Neural cell (in vitro differentiated cells): ENCODE measurements at regions not wholly inside any gene's neighbourhood (a gene's known extent, or its start where the extent isn't known, plus 50 kb on each side); places are given as distances from the start of the nearest gene placed in this dataset.

ENCODE experiments used
- H2AFZ ChIP-seq: fragments of 200-600, 300-800 bp; sonication (generic), shearing (Covaris generic); 2 replicates; pipeline ENCODE4 v1.6.0; 2014; ENCODE audit warnings: low read depth, mild to moderate bottlenecking, antibody characterized with exemption, low read length, moderate library complexity
- H3F3A ChIP-seq: fragments of 200-600 bp; shearing (Covaris generic); 2 replicates; pipeline ENCODE4 v1.6.1; 2016; ENCODE audit warnings: mild to moderate bottlenecking, moderate library complexity, mixed read lengths, antibody characterized with exemption, low read length; ENCODE audit not compliant: insufficient read depth, poor library complexity, severe bottlenecking
- H3K27ac ChIP-seq: fragments of 200-600, 300-800 bp; sonication (generic), shearing (Covaris generic); 2 replicates; pipeline ENCODE4 v1.5.1; 2014; ENCODE audit warnings: mild to moderate bottlenecking, low read length, moderate library complexity
- H3K27me3 ChIP-seq: fragments of 300-800, 200-600 bp; sonication (generic), shearing (Covaris generic); 2 replicates; pipeline ENCODE4 v1.6.0; 2014; ENCODE audit warnings: mild to moderate bottlenecking, low read depth, low read length, moderate library complexity; ENCODE audit not compliant: insufficient read depth
- H3K36me3 ChIP-seq: fragments of 300-800, 200-600 bp; sonication (generic), shearing (Covaris generic); 2 replicates; pipeline ENCODE4 v1.5.1; 2014; ENCODE audit warnings: mild to moderate bottlenecking, antibody characterized with exemption, low read length, moderate library complexity; ENCODE audit not compliant: insufficient read depth
- H3K4me2 ChIP-seq: fragments of 300-800, 200-600 bp; sonication (generic), shearing (Covaris generic); 2 replicates; pipeline ENCODE4 v1.6.0; 2014; ENCODE audit warnings: mild to moderate bottlenecking, low read length
- H3K4me3 ChIP-seq: fragments of 300-800, 200-600 bp; sonication (generic), shearing (Covaris generic); 2 replicates; pipeline ENCODE4 v1.5.1; 2014; ENCODE audit warnings: mild to moderate bottlenecking, low read length, moderate library complexity
- H3K79me2 ChIP-seq: fragments of 200-600 bp; shearing (Covaris generic); replicated peaks from 2 replicates; pipeline ENCODE4 v1.6.0; 2014; ENCODE audit warnings: mild to moderate bottlenecking, low read length, moderate library complexity; ENCODE audit not compliant: insufficient read depth
- H3K9ac ChIP-seq: fragments of 300-800, 200-600 bp; sonication (generic), shearing (Covaris generic); 2 replicates; pipeline ENCODE4 v1.6.1; 2016; ENCODE audit warnings: mild to moderate bottlenecking, low read length, mixed read lengths
- H3K9me2 ChIP-seq: fragments of 200-600 bp; shearing (Covaris generic); 2 replicates; pipeline ENCODE4 v1.6.1; 2016; ENCODE audit warnings: mild to moderate bottlenecking, low read length, mixed read lengths; ENCODE audit not compliant: insufficient read depth
- H3K9me3 ChIP-seq: fragments of 200-600, 300-800 bp; sonication (generic), shearing (Covaris generic); 2 replicates; pipeline ENCODE4 v1.6.1; 2016; ENCODE audit warnings: mild to moderate bottlenecking, mixed run types, low read length, moderate library complexity, mixed read lengths
- H4K20me1 ChIP-seq: fragments of 200-600 bp; shearing (Covaris generic); 2 replicates; pipeline ENCODE4 v1.6.1; 2016; ENCODE audit warnings: mild to moderate bottlenecking, mixed run types; ENCODE audit not compliant: insufficient read depth
- EP300 ChIP-seq: fragments of 450-650 bp; conservative IDR thresholded peaks from 2 replicates; pipeline ENCODE4 v1.6.1; 2014; ENCODE audit warnings: antibody characterized with exemption, mild to moderate bottlenecking, moderate library complexity; ENCODE audit not compliant: poor library complexity, severe bottlenecking
- EZH2 ChIP-seq: fragments of 200-600, 300-800 bp; shearing (Covaris generic), sonication (generic); IDR thresholded peaks from 2 replicates; pipeline ENCODE4 v1.6.1; 2014; ENCODE audit warnings: antibody characterized with exemption, low read length, borderline replicate concordance, mild to moderate bottlenecking; ENCODE audit not compliant: insufficient read depth, poor library complexity, severe bottlenecking
- MXI1 ChIP-seq: fragments of 450-650 bp; conservative IDR thresholded peaks from 2 replicates; pipeline ENCODE4 v1.6.1; 2014; ENCODE audit warnings: antibody characterized with exemption, mild to moderate bottlenecking; ENCODE audit not compliant: poor library complexity, severe bottlenecking
- POLR2AphosphoS5 ChIP-seq: IDR thresholded peaks from 2 replicates; pipeline ENCODE4 v1.6.1; 2012
- RAD21 ChIP-seq: fragments of 450-650 bp; conservative IDR thresholded peaks from 2 replicates; pipeline ENCODE4 v1.6.1; 2014; ENCODE audit warnings: antibody characterized with exemption, mild to moderate bottlenecking, moderate library complexity
- REST ChIP-seq: IDR thresholded peaks from 2 replicates; pipeline ENCODE4 v1.6.1; 2012; ENCODE audit warnings: borderline replicate concordance
- SMC3 ChIP-seq: fragments of 450-650 bp; conservative IDR thresholded peaks from 2 replicates; pipeline ENCODE4 v1.6.1; 2014; ENCODE audit warnings: antibody characterized with exemption, mild to moderate bottlenecking, moderate library complexity; ENCODE audit not compliant: poor library complexity
- TAF1 ChIP-seq: IDR thresholded peaks from 2 replicates; pipeline ENCODE4 v1.6.1; 2012; ENCODE audit warnings: low read depth
- TF ChIP-seq, protein P1 (sequence below): fragments of 450-650 bp; IDR thresholded peaks from 2 replicates; pipeline ENCODE4 v1.5.1; 2014; ENCODE audit warnings: antibody characterized with exemption, mild to moderate bottlenecking, moderate library complexity; ENCODE audit not compliant: poor library complexity, severe bottlenecking

DNA sequence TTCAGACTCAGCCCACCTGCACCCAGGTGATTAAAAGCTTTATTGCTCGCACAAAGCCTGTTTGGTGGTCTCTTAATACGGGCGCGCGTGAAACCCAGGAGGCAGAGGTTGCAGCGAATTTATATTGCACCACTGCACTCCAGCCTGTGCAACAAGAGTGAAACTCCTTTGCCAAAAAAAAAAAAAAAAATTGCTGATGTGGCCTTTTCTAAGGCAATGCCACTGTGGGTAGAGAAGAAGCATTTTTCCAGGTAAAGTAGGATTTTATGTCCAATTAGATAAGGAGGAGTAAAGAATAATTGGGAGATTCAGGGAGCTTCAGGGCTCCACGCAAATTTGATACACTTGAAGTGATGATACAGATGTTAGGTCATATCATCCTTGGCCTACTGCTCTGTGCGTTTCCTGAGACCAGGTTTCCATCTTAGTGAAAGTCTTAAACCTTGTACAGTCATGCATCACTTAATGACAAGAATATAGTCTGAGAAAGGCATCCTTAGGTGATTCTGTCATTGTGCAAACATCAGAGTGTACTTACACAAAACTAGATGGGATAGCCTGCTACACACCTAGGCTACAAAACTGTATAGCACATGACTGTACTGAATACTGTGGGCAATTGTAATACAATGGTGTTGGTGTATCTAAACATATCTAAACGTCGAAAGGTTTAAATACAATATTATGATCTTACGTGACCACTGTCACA is 150.9 kb downstream of the SPRY2 start:
- H3K9me2 ChIP-seq, result no peaks in the 10 kb centered on the region
- H4K20me1 ChIP-seq, result no peaks in the 10 kb centered on the region
- H3F3A ChIP-seq, result no peaks in the 10 kb centered on the region
- no peak overlapping the region for H2AFZ ChIP-seq
- no peaks in the 10 kb centered on the region for H3K36me3 ChIP-seq
- no peaks in the 10 kb centered on the region for H3K9me3 ChIP-seq
- H3K4me3 ChIP-seq, result no peak overlapping the region
- H3K4me2 ChIP-seq, result no peak overlapping the region
- TF ChIP-seq EZH2 (no peak), REST (no peak), SMC3 (no peak), POLR2AphosphoS5 (no peak), RAD21 (no peak), EP300 (no peak), MXI1 (no peak), TAF1 (no peak)
- TF ChIP-seq, protein P1, sequence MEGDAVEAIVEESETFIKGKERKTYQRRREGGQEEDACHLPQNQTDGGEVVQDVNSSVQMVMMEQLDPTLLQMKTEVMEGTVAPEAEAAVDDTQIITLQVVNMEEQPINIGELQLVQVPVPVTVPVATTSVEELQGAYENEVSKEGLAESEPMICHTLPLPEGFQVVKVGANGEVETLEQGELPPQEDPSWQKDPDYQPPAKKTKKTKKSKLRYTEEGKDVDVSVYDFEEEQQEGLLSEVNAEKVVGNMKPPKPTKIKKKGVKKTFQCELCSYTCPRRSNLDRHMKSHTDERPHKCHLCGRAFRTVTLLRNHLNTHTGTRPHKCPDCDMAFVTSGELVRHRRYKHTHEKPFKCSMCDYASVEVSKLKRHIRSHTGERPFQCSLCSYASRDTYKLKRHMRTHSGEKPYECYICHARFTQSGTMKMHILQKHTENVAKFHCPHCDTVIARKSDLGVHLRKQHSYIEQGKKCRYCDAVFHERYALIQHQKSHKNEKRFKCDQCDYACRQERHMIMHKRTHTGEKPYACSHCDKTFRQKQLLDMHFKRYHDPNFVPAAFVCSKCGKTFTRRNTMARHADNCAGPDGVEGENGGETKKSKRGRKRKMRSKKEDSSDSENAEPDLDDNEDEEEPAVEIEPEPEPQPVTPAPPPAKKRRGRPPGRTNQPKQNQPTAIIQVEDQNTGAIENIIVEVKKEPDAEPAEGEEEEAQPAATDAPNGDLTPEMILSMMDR, result no peak
- H3K9ac ChIP-seq, result no peak overlapping the region
- no peaks in the 10 kb centered on the region for H3K79me2 ChIP-seq
- no peak overlapping the region for H3K27ac ChIP-seq
- H3K27me3 ChIP-seq, result no peaks in the 10 kb centered on the region

- no peak overlapping the region for H3K27ac ChIP-seq
- no peak overlapping the region for H2AFZ ChIP-seq
- no peaks in the 10 kb centered on the region for H3K79me2 ChIP-seq
- no peaks in the 10 kb centered on the region for H3K9me3 ChIP-seq
- H3K4me2 ChIP-seq, result no peak overlapping the region
- no peaks in the 10 kb centered on the region for H3F3A ChIP-seq
- no peak overlapping the region for H3K9ac ChIP-seq
- H4K20me1 ChIP-seq, result no peaks in the 10 kb centered on the region
- no peaks in the 10 kb centered on the region for H3K36me3 ChIP-seq
- H3K4me3 ChIP-seq, result no peak overlapping the region
- no peaks in the 10 kb centered on the region for H3K9me2 ChIP-seq
- TF ChIP-seq, protein P1, result no peak
- no peak for TF ChIP-seq EP300
- no peak for TF ChIP-seq EZH2
- TF ChIP-seq POLR2AphosphoS5, result no peak
- no peak for TF ChIP-seq RAD21
- no peak for TF ChIP-seq REST
- no peak for TF ChIP-seq TAF1
- TF ChIP-seq MXI1, result no peak
- no peak for TF ChIP-seq SMC3
- H3K27me3 ChIP-seq, result no peaks in the 10 kb centered on the region
Measured at GRCh38 chr13:80180740-80181355, 160.1 kb downstream of the SPRY2 start.
